HG03571 (cell line): ENCODE measurements at regions not wholly inside any gene's neighbourhood (a gene's known extent, or its start where the extent isn't known, plus 50 kb on each side); places are given as distances from the start of the nearest gene placed in this dataset.

Source experiments
- ATAC-seq: cut with Tn5 transposase; IDR thresholded peaks from one replicate; pipeline ENCODE4 v1.9.1; 2021; ENCODE audit not compliant: unreplicated experiment

DNA sequence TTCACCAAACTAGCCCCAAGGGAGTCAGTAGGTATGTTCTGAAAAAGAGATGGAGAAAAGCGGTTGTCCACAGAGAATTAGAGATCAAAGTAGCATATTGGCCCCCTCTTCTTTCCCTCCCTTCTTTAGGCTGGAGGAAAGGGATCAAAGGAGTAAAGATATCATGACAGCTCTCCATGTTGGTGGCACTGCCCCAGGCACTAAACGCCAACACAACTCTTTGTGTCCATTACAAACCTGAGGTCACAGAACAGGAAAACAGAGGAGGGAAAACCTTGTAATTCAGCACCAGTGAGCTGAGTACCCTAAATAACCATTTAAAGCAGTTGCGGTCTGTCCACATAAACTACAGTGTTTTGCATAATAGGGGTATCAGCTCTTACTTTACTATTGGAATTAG is 113.0 kb upstream of the TFAP2D start:
- no peak for ATAC-seq

DNA sequence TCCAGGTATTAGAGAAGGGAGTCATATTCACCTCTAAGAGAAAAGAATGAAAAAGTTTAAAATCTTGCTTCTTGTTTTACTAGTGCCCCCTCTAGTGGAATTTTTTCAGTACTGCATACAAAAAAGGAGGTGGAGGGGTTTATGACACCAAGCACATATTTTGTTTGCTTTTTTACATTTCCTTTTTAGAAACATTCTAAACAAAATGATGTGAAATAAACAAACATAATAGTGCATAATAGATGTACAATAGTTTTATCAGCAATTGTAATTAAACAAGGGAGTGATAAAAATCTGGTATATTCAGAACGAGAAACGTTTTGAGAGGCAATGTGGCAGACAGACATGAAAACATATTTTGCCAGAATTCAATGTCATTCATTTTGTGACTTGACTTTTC is 111.0 kb upstream of the TFAP2D start:
- ATAC-seq, result no peak

DNA sequence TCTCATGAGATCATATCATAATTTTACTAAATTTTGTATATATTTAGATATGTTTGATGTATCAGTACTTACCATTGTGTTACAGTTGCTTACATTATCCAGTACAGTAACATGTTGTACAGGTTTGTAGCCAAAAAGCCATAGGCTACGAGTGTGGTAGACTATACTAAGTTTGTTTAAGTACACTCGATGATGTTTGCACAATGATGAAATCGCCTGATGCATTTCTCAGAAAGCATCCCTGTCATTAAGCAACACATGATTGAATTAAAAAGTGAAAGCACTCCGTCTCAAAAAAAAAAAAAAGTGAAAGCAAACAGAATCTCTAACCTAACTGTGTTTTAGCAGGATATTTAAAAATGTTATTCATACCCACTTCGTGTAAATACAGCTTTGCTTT is 104.9 kb upstream of the TFAP2D start:
- ATAC-seq, result no peak

GRCh38 chr6:50610562-50610961 is 102.8 kb upstream of the TFAP2D start:
- no peak for ATAC-seq

DNA sequence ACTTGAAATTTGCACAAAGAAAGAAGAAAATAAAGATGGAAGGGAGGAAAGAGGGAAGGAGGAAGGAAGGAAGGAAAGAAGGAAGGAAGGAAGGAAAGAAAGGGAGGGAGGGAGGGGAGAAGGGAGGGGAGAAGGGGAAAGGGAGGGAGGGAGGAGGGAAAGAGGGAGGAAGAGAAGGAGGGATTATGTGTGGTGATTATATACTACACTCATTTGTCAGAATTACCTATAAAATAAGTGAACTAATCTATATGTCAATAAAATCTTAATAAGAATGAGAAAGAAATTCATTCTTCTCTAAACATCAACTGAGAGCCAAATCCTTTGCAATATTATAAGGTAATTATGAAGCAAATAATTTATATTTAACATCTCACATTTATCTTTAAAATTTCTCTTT is 77.9 kb upstream of the TFAP2D start:
- ATAC-seq, result no peak

DNA sequence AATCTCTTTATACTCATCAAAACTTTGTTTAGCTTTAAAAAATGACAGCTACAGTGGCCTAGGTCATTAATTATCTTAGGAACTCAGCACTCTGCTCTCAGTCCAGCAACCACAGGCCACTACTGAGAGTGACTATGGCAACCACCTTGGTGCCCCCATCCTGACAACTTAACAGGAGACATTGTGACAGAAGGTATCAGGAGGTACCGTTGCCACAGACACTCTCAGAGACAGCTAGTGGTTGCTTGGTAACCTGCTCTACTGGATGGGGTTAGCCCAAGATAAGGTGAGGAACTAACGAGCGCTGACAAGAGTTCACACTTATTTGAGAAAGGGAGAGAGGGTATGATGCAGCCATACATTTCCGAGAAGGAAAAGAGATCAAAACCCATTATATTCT is 76.1 kb upstream of the TFAP2D start:
- ATAC-seq, result no peak

DNA sequence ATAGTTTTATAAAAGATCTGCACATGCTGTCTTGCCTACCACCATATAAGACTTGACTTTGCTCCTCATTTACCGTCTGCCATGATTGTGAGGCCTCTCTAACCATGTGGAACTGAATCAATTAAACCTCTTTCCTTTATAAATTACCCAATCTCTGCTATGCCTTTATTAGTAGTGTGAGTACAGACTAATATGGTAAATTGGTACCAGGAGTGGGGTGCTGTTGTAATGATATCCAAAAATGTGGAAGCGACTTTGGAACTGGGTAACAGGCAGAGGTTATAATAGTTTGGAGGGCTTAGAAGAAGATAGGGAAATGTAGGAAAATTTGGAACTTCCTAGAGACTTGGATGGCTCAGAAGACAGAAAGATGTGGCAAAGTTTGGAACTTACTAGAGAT is 64.2 kb upstream of the TFAP2D start:
- ATAC-seq, result no peak

- ATAC-seq, result no peak
Measured at GRCh38 chr6:50653253-50653652, 60.1 kb upstream of the TFAP2D start.

- no peak for ATAC-seq
Measured at GRCh38 chr6:50654155-50654554, 59.2 kb upstream of the TFAP2D start.

DNA sequence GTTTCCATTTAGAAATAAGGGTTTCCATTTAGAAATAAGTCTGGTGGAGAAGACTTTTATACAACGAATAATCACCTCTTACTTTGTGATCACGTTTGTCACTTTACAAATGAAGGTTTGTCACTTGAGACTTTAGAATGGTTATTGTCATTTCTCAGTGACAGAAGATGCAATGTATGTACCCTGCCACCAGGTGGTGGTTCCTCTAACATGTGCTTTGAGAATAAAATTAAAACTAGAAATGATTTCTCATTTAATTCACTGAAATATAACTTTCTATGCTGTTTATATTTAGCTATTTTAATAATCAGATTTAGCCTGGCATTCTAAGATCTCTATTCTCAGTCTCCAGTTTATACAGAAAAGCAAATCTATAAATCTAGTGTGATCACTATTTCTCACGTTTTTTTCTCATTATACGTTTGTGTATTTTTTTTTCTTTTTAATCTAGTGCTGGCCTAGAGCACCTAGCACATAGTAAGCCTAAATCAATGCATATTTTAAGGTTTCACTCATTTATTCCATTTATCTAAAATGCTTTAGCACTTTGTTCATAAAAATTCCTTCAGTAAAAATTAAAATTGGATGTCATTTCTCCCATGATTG is 57.4 kb upstream of the TFAP2D start:
- peak; percentile 56 for ATAC-seq

GRCh38 chr6:50657513-50657912 is 55.8 kb upstream of the TFAP2D start:
- no peak for ATAC-seq

DNA sequence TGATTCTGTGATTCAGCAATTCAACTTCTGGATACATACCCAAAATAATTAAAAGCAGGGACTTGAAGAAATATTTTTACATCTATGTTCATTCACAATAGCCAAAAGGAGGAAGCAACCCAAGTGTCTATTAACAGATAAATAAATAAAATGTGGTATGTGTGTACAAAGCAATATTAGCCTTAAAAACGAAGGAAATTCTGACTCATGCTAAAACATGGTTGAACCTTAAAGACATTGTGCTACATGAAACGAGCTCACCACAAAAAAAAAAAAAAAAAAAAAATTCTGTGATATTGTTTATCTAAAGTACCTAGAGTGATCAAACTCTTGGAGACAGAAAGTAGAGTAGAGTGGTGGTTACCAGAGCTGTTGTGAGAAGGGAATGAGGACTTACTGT is 54.8 kb upstream of the TFAP2D start:
- ATAC-seq, result no peak

DNA sequence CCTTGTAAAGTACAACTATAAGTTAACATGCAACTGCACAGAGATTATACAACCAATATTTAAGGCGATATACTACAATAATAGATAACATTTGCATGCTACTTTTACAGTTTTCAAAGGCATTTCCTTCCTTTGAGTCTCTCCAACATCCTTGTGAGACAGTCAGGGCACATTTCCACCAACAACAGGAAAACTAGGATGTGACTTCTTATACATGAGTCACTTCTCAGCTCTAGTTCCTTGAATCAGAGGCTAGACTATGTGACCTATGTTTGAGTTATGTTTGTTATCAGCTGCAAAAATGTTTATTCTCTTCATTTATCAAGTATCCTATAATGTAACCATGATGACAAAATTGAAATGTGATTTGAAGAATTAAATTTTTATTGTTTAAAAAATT is 51.7 kb upstream of the TFAP2D start:
- ATAC-seq, result no peak
